Neural cell (in vitro differentiated cells): ENCODE measurements at regions not wholly inside any gene's neighbourhood (a gene's known extent, or its start where the extent isn't known, plus 50 kb on each side); places are given as distances from the start of the nearest gene placed in this dataset.
"Not testable (repeated sequence)": the region's sequence is repeated elsewhere in the genome, so short reads cannot be mapped to it uniquely, and the experiment has no call there.

Experiments used
- H2AFZ ChIP-seq: fragments of 200-600, 300-800 bp; sonication (generic), shearing (Covaris generic); 2 replicates; pipeline ENCODE4 v1.6.0; 2014; ENCODE audit warnings: low read depth, mild to moderate bottlenecking, antibody characterized with exemption, low read length, moderate library complexity
- H3F3A ChIP-seq: fragments of 200-600 bp; shearing (Covaris generic); 2 replicates; pipeline ENCODE4 v1.6.1; 2016; ENCODE audit warnings: mild to moderate bottlenecking, moderate library complexity, mixed read lengths, antibody characterized with exemption, low read length; ENCODE audit not compliant: insufficient read depth, poor library complexity, severe bottlenecking
- H3K27ac ChIP-seq: fragments of 200-600, 300-800 bp; sonication (generic), shearing (Covaris generic); 2 replicates; pipeline ENCODE4 v1.5.1; 2014; ENCODE audit warnings: mild to moderate bottlenecking, low read length, moderate library complexity
- H3K27me3 ChIP-seq: fragments of 300-800, 200-600 bp; sonication (generic), shearing (Covaris generic); 2 replicates; pipeline ENCODE4 v1.6.0; 2014; ENCODE audit warnings: mild to moderate bottlenecking, low read depth, low read length, moderate library complexity; ENCODE audit not compliant: insufficient read depth
- H3K36me3 ChIP-seq: fragments of 300-800, 200-600 bp; sonication (generic), shearing (Covaris generic); 2 replicates; pipeline ENCODE4 v1.5.1; 2014; ENCODE audit warnings: mild to moderate bottlenecking, antibody characterized with exemption, low read length, moderate library complexity; ENCODE audit not compliant: insufficient read depth
- H3K4me2 ChIP-seq: fragments of 300-800, 200-600 bp; sonication (generic), shearing (Covaris generic); 2 replicates; pipeline ENCODE4 v1.6.0; 2014; ENCODE audit warnings: mild to moderate bottlenecking, low read length
- H3K4me3 ChIP-seq: fragments of 300-800, 200-600 bp; sonication (generic), shearing (Covaris generic); 2 replicates; pipeline ENCODE4 v1.5.1; 2014; ENCODE audit warnings: mild to moderate bottlenecking, low read length, moderate library complexity
- H3K79me2 ChIP-seq: fragments of 200-600 bp; shearing (Covaris generic); replicated peaks from 2 replicates; pipeline ENCODE4 v1.6.0; 2014; ENCODE audit warnings: mild to moderate bottlenecking, low read length, moderate library complexity; ENCODE audit not compliant: insufficient read depth
- H3K9ac ChIP-seq: fragments of 300-800, 200-600 bp; sonication (generic), shearing (Covaris generic); 2 replicates; pipeline ENCODE4 v1.6.1; 2016; ENCODE audit warnings: mild to moderate bottlenecking, low read length, mixed read lengths
- H3K9me2 ChIP-seq: fragments of 200-600 bp; shearing (Covaris generic); 2 replicates; pipeline ENCODE4 v1.6.1; 2016; ENCODE audit warnings: mild to moderate bottlenecking, low read length, mixed read lengths; ENCODE audit not compliant: insufficient read depth
- H3K9me3 ChIP-seq: fragments of 200-600, 300-800 bp; sonication (generic), shearing (Covaris generic); 2 replicates; pipeline ENCODE4 v1.6.1; 2016; ENCODE audit warnings: mild to moderate bottlenecking, mixed run types, low read length, moderate library complexity, mixed read lengths
- H4K20me1 ChIP-seq: fragments of 200-600 bp; shearing (Covaris generic); 2 replicates; pipeline ENCODE4 v1.6.1; 2016; ENCODE audit warnings: mild to moderate bottlenecking, mixed run types; ENCODE audit not compliant: insufficient read depth
- CTCF ChIP-seq: fragments of 450-650 bp; IDR thresholded peaks from 2 replicates; pipeline ENCODE4 v1.5.1; 2014; ENCODE audit warnings: antibody characterized with exemption, mild to moderate bottlenecking, moderate library complexity; ENCODE audit not compliant: poor library complexity, severe bottlenecking
- EP300 ChIP-seq: fragments of 450-650 bp; conservative IDR thresholded peaks from 2 replicates; pipeline ENCODE4 v1.6.1; 2014; ENCODE audit warnings: antibody characterized with exemption, mild to moderate bottlenecking, moderate library complexity; ENCODE audit not compliant: poor library complexity, severe bottlenecking
- EZH2 ChIP-seq: fragments of 200-600, 300-800 bp; shearing (Covaris generic), sonication (generic); IDR thresholded peaks from 2 replicates; pipeline ENCODE4 v1.6.1; 2014; ENCODE audit warnings: antibody characterized with exemption, low read length, borderline replicate concordance, mild to moderate bottlenecking; ENCODE audit not compliant: insufficient read depth, poor library complexity, severe bottlenecking
- MXI1 ChIP-seq: fragments of 450-650 bp; conservative IDR thresholded peaks from 2 replicates; pipeline ENCODE4 v1.6.1; 2014; ENCODE audit warnings: antibody characterized with exemption, mild to moderate bottlenecking; ENCODE audit not compliant: poor library complexity, severe bottlenecking
- POLR2AphosphoS5 ChIP-seq: IDR thresholded peaks from 2 replicates; pipeline ENCODE4 v1.6.1; 2012
- RAD21 ChIP-seq: fragments of 450-650 bp; conservative IDR thresholded peaks from 2 replicates; pipeline ENCODE4 v1.6.1; 2014; ENCODE audit warnings: antibody characterized with exemption, mild to moderate bottlenecking, moderate library complexity
- SMC3 ChIP-seq: fragments of 450-650 bp; conservative IDR thresholded peaks from 2 replicates; pipeline ENCODE4 v1.6.1; 2014; ENCODE audit warnings: antibody characterized with exemption, mild to moderate bottlenecking, moderate library complexity; ENCODE audit not compliant: poor library complexity
- TAF1 ChIP-seq: IDR thresholded peaks from 2 replicates; pipeline ENCODE4 v1.6.1; 2012; ENCODE audit warnings: low read depth
- TF ChIP-seq, protein P1 (sequence below): IDR thresholded peaks from 2 replicates; pipeline ENCODE4 v1.6.1; 2012; ENCODE audit warnings: borderline replicate concordance

DNA sequence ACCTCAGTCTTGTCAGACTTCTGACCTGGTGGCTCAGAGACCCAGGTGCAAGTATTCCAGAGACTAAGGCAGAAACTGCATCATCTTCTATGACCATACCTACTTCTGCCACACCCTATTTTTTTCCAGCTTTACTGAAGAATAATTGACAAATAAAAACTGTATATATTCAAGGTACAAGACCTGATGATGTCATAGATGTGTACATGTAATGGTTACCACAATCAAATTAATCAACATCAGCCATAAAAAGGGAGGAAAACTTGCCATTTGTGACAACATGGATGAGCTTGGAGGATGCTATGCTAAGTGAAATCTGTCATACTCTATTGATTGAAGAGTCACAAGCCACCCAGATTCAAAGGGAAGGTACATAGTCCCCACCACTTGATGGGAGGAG, 815.6 kb downstream of the SORCS1 start:
- H3K4me3 ChIP-seq, result no peak overlapping the region
- no peak overlapping the region for H2AFZ ChIP-seq
- H3K4me2 ChIP-seq, result no peak overlapping the region

DNA sequence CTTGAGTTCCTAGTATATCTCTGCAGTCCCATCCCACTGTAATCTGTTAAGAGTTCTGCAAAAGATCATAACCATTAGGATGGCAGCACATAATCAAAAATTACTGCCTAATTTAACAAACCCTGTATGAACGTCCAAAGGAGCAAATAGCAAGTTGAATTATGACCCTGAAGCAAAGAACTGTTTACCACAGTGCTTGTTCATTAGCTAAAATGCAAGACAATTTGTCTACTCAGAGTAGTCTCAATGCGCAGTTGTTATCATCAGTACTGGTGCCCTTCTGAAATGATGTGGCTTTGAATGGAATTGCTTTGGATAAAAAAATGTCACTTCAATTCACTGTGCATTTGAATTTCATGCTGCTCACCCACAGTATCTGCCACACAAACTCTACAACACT, 817.0 kb downstream of the SORCS1 start:
- Histone ChIP-seq H3K4me2 (no peak overlapping the region), H3F3A (no peaks in the 10 kb centered on the region), H2AFZ (no peak overlapping the region), H3K27ac (no peak overlapping the region), H3K9ac (no peak overlapping the region), H3K9me2 (no peaks in the 10 kb centered on the region), H3K4me3 (no peak overlapping the region), H3K9me3 (no peaks in the 10 kb centered on the region), H3K79me2 (no peaks in the 10 kb centered on the region), H3K27me3 (no peaks in the 10 kb centered on the region), H4K20me1 (no peaks in the 10 kb centered on the region), H3K36me3 (no peaks in the 10 kb centered on the region)
- no peak for TF ChIP-seq SMC3
- no peak for TF ChIP-seq CTCF
- no peak for TF ChIP-seq TAF1
- no peak for TF ChIP-seq RAD21
- TF ChIP-seq, protein P1, sequence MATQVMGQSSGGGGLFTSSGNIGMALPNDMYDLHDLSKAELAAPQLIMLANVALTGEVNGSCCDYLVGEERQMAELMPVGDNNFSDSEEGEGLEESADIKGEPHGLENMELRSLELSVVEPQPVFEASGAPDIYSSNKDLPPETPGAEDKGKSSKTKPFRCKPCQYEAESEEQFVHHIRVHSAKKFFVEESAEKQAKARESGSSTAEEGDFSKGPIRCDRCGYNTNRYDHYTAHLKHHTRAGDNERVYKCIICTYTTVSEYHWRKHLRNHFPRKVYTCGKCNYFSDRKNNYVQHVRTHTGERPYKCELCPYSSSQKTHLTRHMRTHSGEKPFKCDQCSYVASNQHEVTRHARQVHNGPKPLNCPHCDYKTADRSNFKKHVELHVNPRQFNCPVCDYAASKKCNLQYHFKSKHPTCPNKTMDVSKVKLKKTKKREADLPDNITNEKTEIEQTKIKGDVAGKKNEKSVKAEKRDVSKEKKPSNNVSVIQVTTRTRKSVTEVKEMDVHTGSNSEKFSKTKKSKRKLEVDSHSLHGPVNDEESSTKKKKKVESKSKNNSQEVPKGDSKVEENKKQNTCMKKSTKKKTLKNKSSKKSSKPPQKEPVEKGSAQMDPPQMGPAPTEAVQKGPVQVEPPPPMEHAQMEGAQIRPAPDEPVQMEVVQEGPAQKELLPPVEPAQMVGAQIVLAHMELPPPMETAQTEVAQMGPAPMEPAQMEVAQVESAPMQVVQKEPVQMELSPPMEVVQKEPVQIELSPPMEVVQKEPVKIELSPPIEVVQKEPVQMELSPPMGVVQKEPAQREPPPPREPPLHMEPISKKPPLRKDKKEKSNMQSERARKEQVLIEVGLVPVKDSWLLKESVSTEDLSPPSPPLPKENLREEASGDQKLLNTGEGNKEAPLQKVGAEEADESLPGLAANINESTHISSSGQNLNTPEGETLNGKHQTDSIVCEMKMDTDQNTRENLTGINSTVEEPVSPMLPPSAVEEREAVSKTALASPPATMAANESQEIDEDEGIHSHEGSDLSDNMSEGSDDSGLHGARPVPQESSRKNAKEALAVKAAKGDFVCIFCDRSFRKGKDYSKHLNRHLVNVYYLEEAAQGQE, result no peak
- no peak for TF ChIP-seq EZH2
- no peak for TF ChIP-seq POLR2AphosphoS5

More for the DNA sequence above, 815.6 kb downstream of the SORCS1 start:
- H3K79me2 ChIP-seq, result no peaks in the 10 kb centered on the region
- no peaks in the 10 kb centered on the region for H3F3A ChIP-seq
- no peaks in the 10 kb centered on the region for H3K27me3 ChIP-seq
- no peak overlapping the region for H3K9ac ChIP-seq
- TF ChIP-seq RAD21 (no peak), POLR2AphosphoS5 (no peak), EP300 (no peak), MXI1 (no peak), SMC3 (no peak), CTCF (no peak), TAF1 (no peak)
- TF ChIP-seq, protein P1, result no peak
- H3K9me3 ChIP-seq, result no peaks in the 10 kb centered on the region
- no peaks in the 10 kb centered on the region for H3K9me2 ChIP-seq
- no peaks in the 10 kb centered on the region for H3K36me3 ChIP-seq
- H3K27ac ChIP-seq, result no peak overlapping the region
- H4K20me1 ChIP-seq, result no peaks in the 10 kb centered on the region

DNA sequence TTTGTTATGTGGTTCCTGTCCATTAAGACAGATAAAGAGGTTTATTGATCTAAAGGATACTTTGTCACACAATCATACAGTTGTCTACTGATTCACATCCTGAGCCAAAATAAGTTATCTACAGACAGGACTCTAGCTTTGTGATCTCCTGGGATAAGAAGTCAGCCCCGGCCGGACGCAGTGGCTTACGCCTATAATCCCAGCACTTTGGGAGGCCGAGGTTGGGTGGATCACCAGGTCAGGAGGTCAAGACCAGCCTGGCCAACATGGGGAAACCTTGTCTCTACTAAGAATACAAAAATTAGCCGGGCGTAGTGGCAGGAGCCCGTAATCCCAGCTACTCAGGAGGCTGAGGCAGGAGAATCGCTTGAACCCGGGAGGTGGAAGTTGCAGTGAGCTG, 821.0 kb downstream of the SORCS1 start:
- H3K9me2 ChIP-seq, H3F3A ChIP-seq, H3K27me3 ChIP-seq, H3K4me3 ChIP-seq, H3K4me2 ChIP-seq, H3K27ac ChIP-seq, H4K20me1 ChIP-seq, H3K9me3 ChIP-seq, H3K9ac ChIP-seq, H3K36me3 ChIP-seq, H2AFZ ChIP-seq, H3K79me2 ChIP-seq: not testable (repeated sequence)
